ENCODE measurements at regions not wholly inside any gene's neighbourhood (a gene's known extent, or its start where the extent isn't known, plus 50 kb on each side); places are given as distances from the start of the nearest gene placed in this dataset.

- no peak overlapping the region for H3K4me3 ChIP-seq
- 82 to 89% methylated on average over 8 of the region's 8 CpGs for WGBS, 2 donors
- no peaks in the 10 kb centered on the region for H3K36me3 ChIP-seq (ENCODE audit: low read depth, missing control alignments)
- H3K4me1 ChIP-seq, result no peaks in the 10 kb centered on the region
- no peaks in the 10 kb centered on the region for H3K27me3 ChIP-seq
- no peak for DNase-seq
- no peak overlapping the region for H3K27ac ChIP-seq
- no peak for TF ChIP-seq POLR2A (IDR thresholded peaks at IDR 0.05)
- TF ChIP-seq, protein P1, sequence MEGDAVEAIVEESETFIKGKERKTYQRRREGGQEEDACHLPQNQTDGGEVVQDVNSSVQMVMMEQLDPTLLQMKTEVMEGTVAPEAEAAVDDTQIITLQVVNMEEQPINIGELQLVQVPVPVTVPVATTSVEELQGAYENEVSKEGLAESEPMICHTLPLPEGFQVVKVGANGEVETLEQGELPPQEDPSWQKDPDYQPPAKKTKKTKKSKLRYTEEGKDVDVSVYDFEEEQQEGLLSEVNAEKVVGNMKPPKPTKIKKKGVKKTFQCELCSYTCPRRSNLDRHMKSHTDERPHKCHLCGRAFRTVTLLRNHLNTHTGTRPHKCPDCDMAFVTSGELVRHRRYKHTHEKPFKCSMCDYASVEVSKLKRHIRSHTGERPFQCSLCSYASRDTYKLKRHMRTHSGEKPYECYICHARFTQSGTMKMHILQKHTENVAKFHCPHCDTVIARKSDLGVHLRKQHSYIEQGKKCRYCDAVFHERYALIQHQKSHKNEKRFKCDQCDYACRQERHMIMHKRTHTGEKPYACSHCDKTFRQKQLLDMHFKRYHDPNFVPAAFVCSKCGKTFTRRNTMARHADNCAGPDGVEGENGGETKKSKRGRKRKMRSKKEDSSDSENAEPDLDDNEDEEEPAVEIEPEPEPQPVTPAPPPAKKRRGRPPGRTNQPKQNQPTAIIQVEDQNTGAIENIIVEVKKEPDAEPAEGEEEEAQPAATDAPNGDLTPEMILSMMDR (IDR thresholded peaks at IDR 0.05), result no peak
- intact Hi-C loops (cut with DNase I; ENCODE audit: low total_unique reads), result no loop called here
- H3K9me3 ChIP-seq, result no peaks in the 10 kb centered on the region
Observed at GRCh38 chr6:168164462-168165061, 85.5 kb upstream of the FRMD1 start.

DNA sequence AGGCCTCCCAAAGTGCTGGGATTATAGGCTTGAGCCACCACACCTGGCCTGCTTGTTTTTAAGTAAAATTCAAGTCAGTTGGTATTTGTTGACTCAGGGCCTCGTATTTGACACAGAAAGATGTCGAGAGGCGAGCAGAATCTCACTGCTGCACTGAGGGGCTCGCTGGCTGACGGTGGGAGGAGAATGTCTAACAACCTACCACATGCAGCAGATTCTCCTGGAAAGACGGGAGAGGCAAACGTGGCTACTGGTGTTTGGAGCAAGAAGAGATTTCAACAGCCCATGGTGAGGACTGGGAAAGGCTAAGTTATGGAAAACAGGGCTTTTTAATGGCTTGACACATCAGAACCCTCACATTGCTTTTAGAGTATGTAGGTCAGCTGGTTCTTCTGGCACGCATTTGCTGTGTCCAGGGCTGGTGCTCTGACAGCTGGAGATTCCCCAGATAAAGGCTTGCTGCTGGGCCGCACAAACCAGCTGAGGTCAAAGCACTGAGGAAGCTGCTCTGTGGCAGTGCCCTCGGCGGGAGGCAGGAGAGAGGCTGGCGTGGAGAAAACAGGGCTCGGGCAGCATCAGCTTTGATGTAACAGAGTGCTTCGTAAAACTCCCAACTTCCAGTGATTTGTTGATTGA is 84.2 kb upstream of the FRMD1 start:
- H3K4me3 ChIP-seq, result no peak overlapping the region
- intact Hi-C loops (cut with DNase I; ENCODE audit: low total_unique reads), result no loop called here
- H3K36me3 ChIP-seq (ENCODE audit: low read depth, missing control alignments), result no peaks in the 10 kb centered on the region
- H3K4me1 ChIP-seq, result no peaks in the 10 kb centered on the region
- no peak overlapping the region for H3K27ac ChIP-seq
- 82 to 88% methylated on average over 14 of the region's 14 CpGs for WGBS, 2 donors
- H3K27me3 ChIP-seq, result no peaks in the 10 kb centered on the region
- TF ChIP-seq, protein P1 (IDR thresholded peaks at IDR 0.05), result no peak
- no peak for TF ChIP-seq POLR2A (IDR thresholded peaks at IDR 0.05)
- no peak for DNase-seq
- H3K9me3 ChIP-seq, result no peaks in the 10 kb centered on the region

DNA sequence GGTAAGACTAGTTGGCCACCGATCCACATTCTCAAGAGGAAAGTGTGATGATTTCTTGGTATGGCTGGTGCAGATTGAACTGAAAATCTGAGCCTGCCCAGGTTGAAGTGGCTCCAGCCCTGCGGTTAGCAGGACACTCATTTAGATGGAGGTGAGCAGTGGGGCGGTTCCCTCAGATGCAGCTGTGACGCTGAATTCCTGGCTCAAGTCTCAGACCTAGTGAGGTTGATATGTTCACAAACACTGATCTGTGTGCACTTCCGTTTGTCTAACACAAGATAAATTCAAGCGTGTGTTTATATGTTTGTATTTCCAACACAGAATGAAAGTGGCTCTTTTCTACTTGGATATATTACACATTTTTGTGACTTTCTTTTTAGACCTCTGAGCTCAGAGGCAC is 83.4 kb upstream of the FRMD1 start:
- 82 to 92% methylated on average over 6 of the region's 6 CpGs for WGBS, 2 donors
- DNase-seq, result no peak

GRCh38 chr6:168161371-168161750 is 82.3 kb upstream of the FRMD1 start:
- TF ChIP-seq, protein P1 (IDR thresholded peaks at IDR 0.05), result no peak
- TF ChIP-seq POLR2A (IDR thresholded peaks at IDR 0.05), result no peak
- Histone ChIP-seq H3K4me3 (no peak overlapping the region), H3K27me3 (no peaks in the 10 kb centered on the region), H3K9me3 (no peaks in the 10 kb centered on the region), H3K36me3 (ENCODE audit: low read depth, missing control alignments) (no peaks in the 10 kb centered on the region), H3K4me1 (peaks cover 2% of the 10 kb centered on the region), H3K27ac (no peak overlapping the region)
- 95 to 100% methylated on average over 4 to 16 of the region's 16 CpGs for WGBS, 2 donors
- no peak for DNase-seq
- intact Hi-C loops (cut with DNase I; ENCODE audit: low total_unique reads), result no loop called here

More for the DNA sequence above, 83.4 kb upstream of the FRMD1 start:
- TF ChIP-seq, protein P1 (IDR thresholded peaks at IDR 0.05), result no peak
- TF ChIP-seq POLR2A (IDR thresholded peaks at IDR 0.05), result no peak
- peaks cover 2% of the 10 kb centered on the region for H3K4me1 ChIP-seq
- H3K9me3 ChIP-seq, result no peaks in the 10 kb centered on the region
- no peak overlapping the region for H3K27ac ChIP-seq
- H3K36me3 ChIP-seq (ENCODE audit: low read depth, missing control alignments), result no peaks in the 10 kb centered on the region
- no peak overlapping the region for H3K4me3 ChIP-seq
- intact Hi-C loops (cut with DNase I; ENCODE audit: low total_unique reads), result no loop called here
- no peaks in the 10 kb centered on the region for H3K27me3 ChIP-seq

Data from testis (tissue), 2 donors.